HCT116 (cell line): ENCODE measurements at regions not wholly inside any gene's neighbourhood (a gene's known extent, or its start where the extent isn't known, plus 50 kb on each side); places are given as distances from the start of the nearest gene placed in this dataset.

ENCODE experiments used
- ATAC-seq: fragments of 200-7000 bp; cut with Tn5 transposase; 2 replicates; pipeline ENCODE4 v1.9.1; 2020; ENCODE audit warnings: mild to moderate bottlenecking, moderate library complexity
- BruUV-seq: library from RNA; stranded (reverse); fragments of 400-500 nt; replicated peaks from 2 replicates; lab custom pipeline; 2021; lab: Mats Ljungman, UMichigan
- CTCF ChIA-PET: fragments of 300-600 bp; sonication (Branson Sonifier 250); formaldehyde crosslinking; loops from one replicate; lab custom pipeline; 2021; ENCODE audit warnings: antibody characterized with exemption; lab: Charles Lee
- POLR2A ChIA-PET: fragments of 300-600, 350-600 bp; sonication (Branson Sonifier 250); formaldehyde crosslinking; loops from one replicate; lab custom pipeline; 2021; ENCODE audit warnings: antibody characterized with exemption; lab: Charles Lee
- RAD21 ChIA-PET, 2 experiments: fragments of 300-600 bp; sonication (Branson Sonifier 250); formaldehyde crosslinking; loops; one replicate each; lab custom pipeline; 2023; ENCODE audit warnings: low total read pairs in 2 of 2; ENCODE audit not compliant: uncharacterized antibody in 2 of 2, unreplicated experiment in 2 of 2, low non-redundant PET in 1 of 2; lab: Charles Lee
- DNase-seq: peaks from one replicate; pipeline ENCODE4 v3.0.0-alpha.2; 2010; ENCODE audit warnings: low read depth, low spot score
- H2AFZ ChIP-seq: fragments of 200-600 bp; shearing (Covaris generic), sonication (generic); 2 replicates; pipeline ENCODE4 v1.6.1; 2017; ENCODE audit warnings: low read depth, mixed run types, mixed read lengths, antibody characterized with exemption, low read length; ENCODE audit not compliant: poor library complexity, severe bottlenecking
- H3K27ac ChIP-seq: 2 replicates; pipeline ENCODE4 v1.5.1; 2012; ENCODE audit warnings: low read depth, low read length
- H3K27me3 ChIP-seq: fragments of 200-600 bp; sonication (generic); 2 replicates; pipeline ENCODE4 v1.6.1; 2016; ENCODE audit warnings: mixed run types, low read length, mixed read lengths; ENCODE audit not compliant: insufficient read depth
- H3K36me3 ChIP-seq, 2 experiments: fragments of 200-500 bp in 1 of 2; fragments of 200-600 bp in 1 of 2; sonication (Bioruptor generic) in 1 of 2; sonication (generic) in 1 of 2; 2 replicates each; pipeline versions ENCODE4 v1.5.1 to v1.6.1; 2014 to 2016; ENCODE audit warnings: low read length in 2 of 2, inconsistent platforms in 1 of 2, mixed read lengths in 1 of 2, mixed run types in 1 of 2; ENCODE audit not compliant: insufficient read depth in 2 of 2, control insufficient read depth in 1 of 2
- H3K4me1 ChIP-seq, 2 experiments: fragments of 200-600 bp in 1 of 2; sonication (generic) in 1 of 2; 2 replicates each; pipeline versions ENCODE4 v1.5.1 to v1.6.1; 2012 to 2017; ENCODE audit warnings: low read length in 2 of 2, inconsistent platforms in 1 of 2, mild to moderate bottlenecking in 1 of 2, mixed read lengths in 1 of 2, mixed run types in 1 of 2, moderate library complexity in 1 of 2; ENCODE audit not compliant: insufficient read depth in 2 of 2, control insufficient read depth in 1 of 2
- H3K4me2 ChIP-seq: fragments of 200-600 bp; sonication (generic); 2 replicates; pipeline ENCODE4 v1.6.1; 2017; ENCODE audit warnings: mixed run types, low read length, mixed read lengths
- H3K4me3 ChIP-seq, 2 experiments: fragments of 200-600 bp in 1 of 2; sonication (generic) in 1 of 2; replicated peaks in 1 of 2; 2 replicates each; pipeline ENCODE4 v1.5.1; 2011 to 2016; ENCODE audit warnings: low read length in 2 of 2, control low read depth in 1 of 2, low read depth in 1 of 2, mild to moderate bottlenecking in 1 of 2, mixed read lengths in 1 of 2, mixed run types in 1 of 2
- H3K79me2 ChIP-seq: fragments of 200-600 bp; sonication (generic); 2 replicates; pipeline ENCODE4 v1.6.1; 2017; ENCODE audit warnings: mild to moderate bottlenecking, mixed run types, low read length, moderate library complexity, mixed read lengths; ENCODE audit not compliant: insufficient read depth
- H3K9ac ChIP-seq: fragments of 200-600 bp; sonication (generic); 2 replicates; pipeline ENCODE4 v1.6.1; 2016; ENCODE audit warnings: low read length, mixed read lengths
- H3K9me2 ChIP-seq: fragments of 200-600 bp; sonication (generic), shearing (Covaris generic); 2 replicates; pipeline ENCODE4 v1.6.1; 2017; ENCODE audit warnings: mixed run types, mild to moderate bottlenecking, moderate library complexity; ENCODE audit not compliant: insufficient read depth
- H3K9me3 ChIP-seq, 2 experiments: fragments of 200-500 bp in 1 of 2; fragments of 200-600 bp in 1 of 2; sonication (Bioruptor generic) in 1 of 2; sonication (generic) in 1 of 2; 2 replicates each; pipeline ENCODE4 v1.6.1; 2014 to 2017; ENCODE audit warnings: low read length in 2 of 2, mixed read lengths in 2 of 2, inconsistent platforms in 1 of 2, low read depth in 1 of 2, mild to moderate bottlenecking in 1 of 2, mixed run types in 1 of 2, moderate library complexity in 1 of 2; ENCODE audit not compliant: control insufficient read depth in 1 of 2, insufficient read depth in 1 of 2
- H4K20me1 ChIP-seq: fragments of 200-600 bp; sonication (generic), shearing (Covaris generic); 2 replicates; pipeline ENCODE4 v1.6.1; 2017; ENCODE audit warnings: mixed run types, mild to moderate bottlenecking, moderate library complexity; ENCODE audit not compliant: insufficient read depth
- CEBPB ChIP-seq: IDR thresholded peaks from 2 replicates; pipeline ENCODE4 v1.6.1; 2012; ENCODE audit warnings: low read depth
- ELF1 ChIP-seq: IDR thresholded peaks from 2 replicates; pipeline ENCODE4 v1.6.1; 2012; ENCODE audit warnings: low read depth, borderline replicate concordance
- EZH2 ChIP-seq: fragments of 200-600 bp; sonication (generic); IDR thresholded peaks from 2 replicates; pipeline ENCODE4 v1.6.1; 2017; ENCODE audit warnings: antibody characterized with exemption, mixed run types
- FOSL1 ChIP-seq: IDR thresholded peaks from 2 replicates; pipeline ENCODE4 v1.6.1; 2012; ENCODE audit warnings: low read depth
- JUND ChIP-seq: IDR thresholded peaks from 2 replicates; pipeline ENCODE4 v1.6.1; 2012
- POLR2A ChIP-seq: IDR thresholded peaks from 2 replicates; pipeline ENCODE4 v1.7.0; 2011; ENCODE audit warnings: borderline replicate concordance; ENCODE audit not compliant: insufficient read depth, insufficient read length; ENCODE audit errors: extremely low read depth
- RAD21 ChIP-seq: IDR thresholded peaks from 2 replicates; pipeline ENCODE4 v1.6.1; 2012; ENCODE audit warnings: low read depth, mild to moderate bottlenecking
- SRF ChIP-seq: IDR thresholded peaks from 2 replicates; pipeline ENCODE4 v1.6.1; 2012; ENCODE audit warnings: low read depth
- TCF7L2 ChIP-seq: IDR thresholded peaks from 2 replicates; pipeline ENCODE4 v1.7.0; 2011; ENCODE audit warnings: borderline replicate concordance, inconsistent platforms; ENCODE audit not compliant: insufficient read depth, insufficient read length; ENCODE audit errors: extremely low read depth
- YY1 ChIP-seq: IDR thresholded peaks from 2 replicates; pipeline ENCODE4 v1.6.1; 2011; ENCODE audit warnings: low read length, low read depth, moderate library complexity, mild to moderate bottlenecking; ENCODE audit not compliant: insufficient replicate concordance; ENCODE audit errors: extremely low read depth
- ZFX ChIP-seq: fragments of 450-650 bp; IDR thresholded peaks from 2 replicates; pipeline ENCODE4 v1.6.1; 2017
- ZNF274 ChIP-seq: fragments of 200-500 bp; sonication (Bioruptor generic); IDR thresholded peaks from 2 replicates; pipeline ENCODE4 v1.6.1; 2014; ENCODE audit warnings: mild to moderate bottlenecking, low read depth, low read length, inconsistent platforms
- intact Hi-C: fragments of 100-400 bp; cut with micrococcal nuclease; formaldehyde crosslinking; loops from 2 replicates; pipeline ENCODE4 v1.10.0; 2022
- TF ChIP-seq, protein P1 (sequence below): IDR thresholded peaks from 2 replicates; pipeline ENCODE4 v1.6.1; 2012
- TF ChIP-seq, protein P2 (sequence below): IDR thresholded peaks from 2 replicates; pipeline ENCODE4 v1.6.1; 2012
- TF ChIP-seq, protein P3 (sequence below): IDR thresholded peaks from 2 replicates; pipeline ENCODE4 v1.6.1; 2011; ENCODE audit warnings: mild to moderate bottlenecking, low read length, moderate library complexity; ENCODE audit not compliant: insufficient replicate concordance; ENCODE audit errors: extremely low read depth

DNA sequence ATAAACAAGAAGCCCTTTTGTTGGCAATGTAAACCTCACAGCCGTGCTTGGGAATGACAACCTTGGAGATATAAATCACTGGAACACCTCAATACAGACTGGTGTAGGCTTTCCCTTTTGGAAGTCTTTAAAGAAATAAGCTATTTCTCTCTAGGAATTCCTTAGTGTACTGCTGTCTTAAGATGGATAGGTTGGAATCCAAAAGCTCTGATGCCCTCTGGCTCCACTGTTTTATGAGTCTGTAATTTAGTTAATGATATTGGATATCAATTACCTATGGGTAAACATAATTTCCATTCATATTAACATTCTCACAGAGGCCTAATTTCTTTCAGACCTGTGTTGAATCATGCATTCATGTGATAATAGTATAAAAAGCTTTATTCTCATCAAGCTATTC lies 435.9 kb upstream of the MPDZ start:
- no peaks in the 10 kb centered on the region for H3K9me2 ChIP-seq
- no peaks in the 10 kb centered on the region for H3K4me1 ChIP-seq
- no peak overlapping the region for H2AFZ ChIP-seq
- no TSS peak for BruUV-seq
- ATAC-seq (no peak), DNase-seq (no peak)
- H3K9ac ChIP-seq, result no peak overlapping the region
- ChIA-PET POLR2A (no interaction called here), RAD21 (no interaction called here), CTCF (no interaction called here)
- H3K9me3 ChIP-seq, result peaks cover 0 to 2% of the 10 kb centered on the region in 2 experiments; a peak in 1 of 4 replicates
- H4K20me1 ChIP-seq, result no peaks in the 10 kb centered on the region
- H3K79me2 ChIP-seq, result no peaks in the 10 kb centered on the region
- no peak overlapping the region for H3K4me3 ChIP-seq
- no peaks in the 10 kb centered on the region for H3K27me3 ChIP-seq
- no peak overlapping the region for H3K27ac ChIP-seq
- intact Hi-C loops, result no loop called here
- TF ChIP-seq JUND, result no peak
- no peak for TF ChIP-seq YY1
- no peaks in the 10 kb centered on the region for H3K36me3 ChIP-seq
- no peak overlapping the region for H3K4me2 ChIP-seq

DNA sequence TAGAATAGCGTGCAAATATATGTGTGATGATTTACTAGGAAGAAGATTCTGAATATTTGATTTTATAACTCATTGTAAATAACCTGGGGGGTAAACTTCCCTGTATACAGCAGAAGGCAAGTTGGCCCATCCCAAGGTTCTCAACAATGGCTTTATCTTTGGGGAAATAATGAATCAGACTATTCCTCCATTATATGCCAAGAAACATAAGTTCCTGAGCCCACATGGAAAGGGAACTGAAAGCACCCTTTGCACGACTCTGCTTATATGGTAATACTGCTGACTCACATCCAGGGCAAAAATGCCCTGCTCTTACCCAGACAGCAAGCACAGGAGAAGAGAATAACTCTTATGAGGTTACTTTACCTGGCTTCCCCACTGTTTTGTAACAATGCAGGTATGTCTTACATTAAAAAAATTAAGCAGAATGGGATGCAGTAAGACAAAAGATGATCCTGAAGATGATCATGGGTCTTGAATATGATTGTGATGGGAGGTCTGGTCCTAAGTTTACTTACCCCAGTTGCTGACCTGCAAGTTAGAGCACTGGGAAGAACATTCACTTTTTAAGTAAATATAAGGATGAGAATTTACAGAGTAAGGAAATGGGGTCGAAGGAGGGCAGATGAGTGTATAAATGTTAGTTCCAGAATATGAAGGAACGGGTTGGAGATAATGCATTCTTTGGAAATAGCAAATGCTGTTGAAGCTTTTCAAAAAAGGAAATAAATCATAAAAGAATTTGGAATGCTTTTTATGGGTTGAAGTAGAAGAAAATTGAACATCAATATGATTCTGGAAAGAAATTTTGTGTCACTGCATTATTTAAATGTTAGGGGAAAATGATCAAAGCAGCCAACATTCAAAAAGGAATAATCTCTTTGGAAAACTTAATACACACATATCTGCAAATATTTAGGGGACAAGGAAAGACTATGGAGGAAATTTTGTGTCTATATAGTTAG lies 428.4 kb upstream of the MPDZ start:
- intact Hi-C loops, result no loop called here
- H3K9me3 ChIP-seq, result peaks cover 0 to 7% of the 10 kb centered on the region in 2 experiments; a peak in 1 of 4 replicates
- DNase-seq (no peak), ATAC-seq (no peak)
- H3K27ac ChIP-seq, result no peak overlapping the region
- no peaks in the 10 kb centered on the region for H3K27me3 ChIP-seq
- no peak overlapping the region for H2AFZ ChIP-seq
- no TSS peak for BruUV-seq
- TF ChIP-seq, protein P1, sequence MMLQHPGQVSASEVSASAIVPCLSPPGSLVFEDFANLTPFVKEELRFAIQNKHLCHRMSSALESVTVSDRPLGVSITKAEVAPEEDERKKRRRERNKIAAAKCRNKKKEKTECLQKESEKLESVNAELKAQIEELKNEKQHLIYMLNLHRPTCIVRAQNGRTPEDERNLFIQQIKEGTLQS, result no peak
- TF ChIP-seq FOSL1 (no peak), ZNF274 (no peak), CEBPB (no peak), TCF7L2 (no peak), EZH2 (no peak), RAD21 (no peak), POLR2A (no peak), SRF (no peak), ZFX (no peak), ELF1 (no peak)
- TF ChIP-seq, protein P2, sequence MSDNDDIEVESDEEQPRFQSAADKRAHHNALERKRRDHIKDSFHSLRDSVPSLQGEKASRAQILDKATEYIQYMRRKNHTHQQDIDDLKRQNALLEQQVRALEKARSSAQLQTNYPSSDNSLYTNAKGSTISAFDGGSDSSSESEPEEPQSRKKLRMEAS, result no peak
- TF ChIP-seq, protein P3, sequence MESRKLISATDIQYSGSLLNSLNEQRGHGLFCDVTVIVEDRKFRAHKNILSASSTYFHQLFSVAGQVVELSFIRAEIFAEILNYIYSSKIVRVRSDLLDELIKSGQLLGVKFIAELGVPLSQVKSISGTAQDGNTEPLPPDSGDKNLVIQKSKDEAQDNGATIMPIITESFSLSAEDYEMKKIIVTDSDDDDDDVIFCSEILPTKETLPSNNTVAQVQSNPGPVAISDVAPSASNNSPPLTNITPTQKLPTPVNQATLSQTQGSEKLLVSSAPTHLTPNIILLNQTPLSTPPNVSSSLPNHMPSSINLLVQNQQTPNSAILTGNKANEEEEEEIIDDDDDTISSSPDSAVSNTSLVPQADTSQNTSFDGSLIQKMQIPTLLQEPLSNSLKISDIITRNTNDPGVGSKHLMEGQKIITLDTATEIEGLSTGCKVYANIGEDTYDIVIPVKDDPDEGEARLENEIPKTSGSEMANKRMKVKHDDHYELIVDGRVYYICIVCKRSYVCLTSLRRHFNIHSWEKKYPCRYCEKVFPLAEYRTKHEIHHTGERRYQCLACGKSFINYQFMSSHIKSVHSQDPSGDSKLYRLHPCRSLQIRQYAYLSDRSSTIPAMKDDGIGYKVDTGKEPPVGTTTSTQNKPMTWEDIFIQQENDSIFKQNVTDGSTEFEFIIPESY, result no peak
- H3K4me3 ChIP-seq, result no peak overlapping the region
- H3K4me2 ChIP-seq, result no peak overlapping the region
- no peaks in the 10 kb centered on the region for H3K36me3 ChIP-seq
- RAD21 ChIA-PET, result no interaction called here
- no peaks in the 10 kb centered on the region for H3K79me2 ChIP-seq
- no peaks in the 10 kb centered on the region for H4K20me1 ChIP-seq
- no peaks in the 10 kb centered on the region for H3K4me1 ChIP-seq
- CTCF ChIA-PET, result no interaction called here
- no peak overlapping the region for H3K9ac ChIP-seq
- POLR2A ChIA-PET, result no interaction called here
- H3K9me2 ChIP-seq, result no peaks in the 10 kb centered on the region
